SK-N-MC (cell line): ENCODE measurements at regions not wholly inside any gene's neighbourhood (a gene's known extent, or its start where the extent isn't known, plus 50 kb on each side); places are given as distances from the start of the nearest gene placed in this dataset.

Source experiments
- EZH2 ChIP-seq: fragments of 200-600 bp; sonication (generic); IDR thresholded peaks from one replicate; pipeline ENCODE4 v1.6.1; 2017; ENCODE audit warnings: antibody characterized with exemption
- FOXP2 ChIP-seq: optimal IDR thresholded peaks from 2 replicates; pipeline ENCODE3; 2011; ENCODE audit warnings: mild to moderate bottlenecking, moderate library complexity; ENCODE audit not compliant: insufficient read depth; ENCODE audit errors: extremely low read length, control extremely low read depth
- POLR2AphosphoS5 ChIP-seq: IDR thresholded peaks from 2 replicates; pipeline ENCODE4 v1.6.1; 2012; ENCODE audit warnings: mild to moderate bottlenecking, low read depth, low read length, borderline replicate concordance

GRCh38 chr13:40075281-40075680, 419.8 kb downstream of the COG6 start:
- TF ChIP-seq POLR2AphosphoS5 = no peak
- no peak for TF ChIP-seq EZH2
- TF ChIP-seq FOXP2 = no peak
